Astrocyte of the spinal cord (primary cell): ENCODE measurements at regions not wholly inside any gene's neighbourhood (a gene's known extent, or its start where the extent isn't known, plus 50 kb on each side); places are given as distances from the start of the nearest gene placed in this dataset.
A peak's percentile ranks its signal among the peaks of the same experiment; 100 is the strongest.

ENCODE experiments used
- DNase-seq: peaks from one replicate; pipeline ENCODE4 v3.0.0; 2011; ENCODE audit warnings: low read depth, low spot score
- H3K4me3 ChIP-seq: 2 replicates; pipeline ENCODE4 v1.5.1; 2011; ENCODE audit warnings: low read depth, mild to moderate bottlenecking, low read length, moderate library complexity
- in situ Hi-C: cut with HindIII; loops from 2 replicates; pipeline ENCODE4 v1.10.0; 2017; ENCODE audit warnings: low sequenced_read_pairs
- TF ChIP-seq, protein P1 (sequence below): IDR thresholded peaks from 2 replicates; pipeline ENCODE4 v1.5.1; 2012; ENCODE audit warnings: low read depth, mild to moderate bottlenecking, low read length, inconsistent platforms

DNA sequence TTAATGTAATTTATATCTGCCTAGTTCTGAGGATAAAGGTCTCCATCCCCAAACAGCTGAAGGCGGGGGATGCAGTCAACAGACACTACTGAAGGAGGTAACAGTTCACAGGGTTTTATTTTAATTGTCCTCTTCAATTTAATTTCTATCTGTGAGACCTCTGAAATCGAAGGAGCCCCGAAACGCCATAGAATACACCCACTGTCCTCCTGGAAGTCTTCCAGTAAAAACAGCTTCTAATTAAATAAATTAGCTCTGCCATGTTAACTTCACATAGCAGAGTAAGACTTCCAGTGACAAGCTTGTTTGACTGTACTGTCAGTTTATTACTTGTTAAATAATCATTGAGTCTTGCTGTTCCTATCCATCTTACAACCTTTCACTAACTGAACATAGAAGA is 193.5 kb downstream of the SEC61B start:
- in situ Hi-C loops, result no loop called here
- H3K4me3 ChIP-seq, result no peak overlapping the region
- TF ChIP-seq, protein P1, sequence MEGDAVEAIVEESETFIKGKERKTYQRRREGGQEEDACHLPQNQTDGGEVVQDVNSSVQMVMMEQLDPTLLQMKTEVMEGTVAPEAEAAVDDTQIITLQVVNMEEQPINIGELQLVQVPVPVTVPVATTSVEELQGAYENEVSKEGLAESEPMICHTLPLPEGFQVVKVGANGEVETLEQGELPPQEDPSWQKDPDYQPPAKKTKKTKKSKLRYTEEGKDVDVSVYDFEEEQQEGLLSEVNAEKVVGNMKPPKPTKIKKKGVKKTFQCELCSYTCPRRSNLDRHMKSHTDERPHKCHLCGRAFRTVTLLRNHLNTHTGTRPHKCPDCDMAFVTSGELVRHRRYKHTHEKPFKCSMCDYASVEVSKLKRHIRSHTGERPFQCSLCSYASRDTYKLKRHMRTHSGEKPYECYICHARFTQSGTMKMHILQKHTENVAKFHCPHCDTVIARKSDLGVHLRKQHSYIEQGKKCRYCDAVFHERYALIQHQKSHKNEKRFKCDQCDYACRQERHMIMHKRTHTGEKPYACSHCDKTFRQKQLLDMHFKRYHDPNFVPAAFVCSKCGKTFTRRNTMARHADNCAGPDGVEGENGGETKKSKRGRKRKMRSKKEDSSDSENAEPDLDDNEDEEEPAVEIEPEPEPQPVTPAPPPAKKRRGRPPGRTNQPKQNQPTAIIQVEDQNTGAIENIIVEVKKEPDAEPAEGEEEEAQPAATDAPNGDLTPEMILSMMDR, result no peak
- DNase-seq, result no peak

DNA sequence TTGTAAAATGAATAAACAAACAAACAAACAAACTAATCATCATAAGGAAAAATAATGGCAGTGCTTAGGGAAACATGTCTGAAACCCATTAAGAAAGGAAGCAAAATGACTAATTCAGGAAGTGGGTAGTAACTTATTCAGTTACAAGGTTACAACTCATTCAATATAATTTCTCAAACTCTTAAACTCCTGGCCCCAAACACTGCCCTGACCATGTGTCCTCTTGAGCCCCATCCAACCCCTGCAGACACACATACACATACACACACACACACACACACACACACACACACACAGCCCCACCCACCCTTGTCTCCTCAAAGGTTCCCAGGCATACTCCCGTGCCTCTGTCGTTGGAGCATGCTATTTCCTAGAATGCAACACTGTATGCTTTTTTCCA is 193.9 kb downstream of the SEC61B start:
- in situ Hi-C loops, result no loop called here
- no peak overlapping the region for H3K4me3 ChIP-seq
- TF ChIP-seq, protein P1, result no peak
- DNase-seq, result peak; percentile 16

DNA sequence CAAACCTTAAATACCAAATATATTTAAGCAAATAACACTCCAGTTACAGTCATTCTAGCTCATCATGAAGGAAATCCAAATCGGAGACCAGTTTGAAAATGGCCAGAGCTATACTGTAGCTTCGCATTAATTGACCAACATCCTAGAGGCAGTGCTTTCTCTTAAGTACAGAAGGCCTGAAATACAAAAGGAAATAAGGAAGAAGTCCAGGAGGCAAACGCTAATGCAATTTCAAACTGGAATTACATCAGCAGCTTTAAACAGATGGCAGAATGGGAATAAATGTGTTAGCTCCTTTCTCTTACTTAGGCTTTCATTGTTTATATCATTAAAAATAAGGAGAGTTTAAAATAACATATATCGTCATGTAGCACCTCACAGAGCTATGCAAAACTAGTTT is 197.0 kb downstream of the SEC61B start:
- no peak overlapping the region for H3K4me3 ChIP-seq
- DNase-seq, result no peak
- in situ Hi-C loops, result no loop called here
- TF ChIP-seq, protein P1, result no peak

DNA sequence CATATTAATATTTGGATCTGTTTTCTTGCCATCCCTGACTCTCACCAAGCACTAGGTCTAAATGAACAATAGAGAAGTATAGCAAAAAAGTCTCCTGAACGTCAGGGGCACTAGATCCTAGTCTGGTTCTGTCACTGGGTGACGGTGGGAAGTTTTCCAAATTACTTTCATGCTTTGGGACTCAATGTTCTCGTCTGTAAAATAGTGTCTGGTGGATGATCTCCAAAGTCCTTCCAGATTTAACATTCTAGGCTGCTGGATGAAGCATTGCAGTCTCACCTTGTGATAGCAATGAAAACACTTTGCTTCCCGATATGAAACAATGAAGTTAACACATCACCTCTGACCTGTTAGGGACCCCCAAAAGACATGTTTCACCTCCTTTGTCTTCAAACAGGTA is 199.3 kb downstream of the SEC61B start:
- TF ChIP-seq, protein P1, result no peak
- in situ Hi-C loops, result no loop called here
- no peak for DNase-seq

DNA sequence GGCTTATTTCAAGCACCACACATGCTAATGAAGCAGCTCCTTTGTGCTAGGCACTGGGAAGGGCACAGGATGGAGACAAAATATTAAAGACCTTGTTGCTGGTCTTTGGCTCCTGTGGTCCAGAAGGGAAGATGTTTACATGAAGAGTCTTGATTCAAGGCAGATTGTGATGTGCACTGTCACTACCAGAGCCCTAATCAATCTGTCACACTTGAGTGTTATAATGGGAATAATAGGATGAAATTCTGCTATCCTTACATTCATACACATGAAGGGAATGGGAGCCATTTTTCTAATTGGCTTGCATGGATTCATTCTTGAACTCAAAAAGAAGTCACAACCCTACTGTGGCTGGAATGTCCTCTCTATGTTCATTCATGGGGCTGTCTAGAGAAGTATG is 203.0 kb downstream of the SEC61B start:
- no peak overlapping the region for H3K4me3 ChIP-seq
- DNase-seq, result no peak
- TF ChIP-seq, protein P1, result no peak
- in situ Hi-C loops, result no loop called here

More for the DNA sequence above, 199.3 kb downstream of the SEC61B start:
- no peak overlapping the region for H3K4me3 ChIP-seq

DNA sequence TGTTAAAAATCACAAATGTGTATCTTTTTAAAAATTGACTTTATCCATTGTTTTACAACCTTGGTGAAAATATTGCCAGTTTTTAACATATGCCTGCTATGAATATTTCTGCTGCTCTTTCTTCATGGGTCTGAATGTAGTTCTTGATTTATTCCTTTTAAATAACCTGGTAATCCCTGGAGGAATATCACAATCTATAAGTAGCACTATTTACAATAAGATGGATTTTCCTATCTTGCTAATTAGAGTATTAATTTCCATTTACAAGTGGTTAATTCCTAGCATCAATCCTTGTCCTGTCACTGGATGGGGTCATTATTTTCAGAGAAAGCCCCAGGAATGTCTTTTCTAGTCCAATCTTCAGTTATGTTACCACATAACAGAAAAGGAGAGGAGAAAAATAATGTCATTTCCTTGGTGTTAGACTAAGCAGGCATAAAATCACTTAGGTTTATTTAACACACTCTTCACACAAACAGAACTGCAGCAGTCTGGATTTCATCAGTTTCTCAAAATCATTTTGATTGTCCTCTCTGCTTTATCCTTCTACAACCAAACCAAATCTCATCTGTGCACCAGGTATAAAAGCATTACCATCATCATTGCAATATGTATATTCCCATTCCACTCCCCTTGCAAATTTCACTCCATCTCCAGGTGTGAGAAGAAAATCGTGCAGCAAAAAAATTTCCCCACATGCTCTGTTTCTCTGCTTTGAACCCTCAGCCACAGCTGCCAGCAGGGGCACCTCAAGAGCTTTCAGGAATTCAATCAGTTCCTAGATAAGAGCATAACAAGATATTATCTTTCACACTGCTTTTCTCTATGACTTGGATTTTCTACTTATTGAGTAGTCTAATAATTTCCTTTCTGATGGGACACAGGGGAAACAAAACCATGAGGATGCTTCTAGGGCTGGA is 204.1 kb downstream of the SEC61B start:
- in situ Hi-C loops, result no loop called here

More for the DNA sequence above, 204.1 kb downstream of the SEC61B start:
- no peak for DNase-seq
- TF ChIP-seq, protein P1, result no peak
- H3K4me3 ChIP-seq, result no peak overlapping the region
